Kidney (tissue), 13 donors: ENCODE measurements at regions not wholly inside any gene's neighbourhood (a gene's known extent, or its start where the extent isn't known, plus 50 kb on each side); places are given as distances from the start of the nearest gene placed in this dataset.
A peak's percentile ranks its signal among the peaks of the same experiment; 100 is the strongest.

ENCODE experiments used
- DNase-seq, 5 donors: peaks; one replicate each; pipeline ENCODE4 v3.0.0-alpha.2; 2013 to 2020
- FAIRE-seq: peaks from 2 replicates; lab custom pipeline; 2012; peaks lifted over from hg19 to GRCh38; lab: Jason Lieb, UNC
- H3K27ac ChIP-seq, 2 donors: one replicate each; pipeline ENCODE4 v1.7.0; 2013; ENCODE audit warnings: low read depth in 2 of 2, low read length in 2 of 2, inconsistent platforms in 1 of 2
- H3K27me3 ChIP-seq: one replicate; pipeline ENCODE4 v1.7.1; 2013; ENCODE audit warnings: low read length, inconsistent platforms; ENCODE audit not compliant: control insufficient read depth, insufficient read depth
- H3K36me3 ChIP-seq, 3 donors: one replicate each; pipeline versions ENCODE4 v1.7.0 to v1.7.1; 2013; ENCODE audit warnings: low read length in 3 of 3, control low read depth in 1 of 3, inconsistent platforms in 1 of 3; ENCODE audit not compliant: insufficient read depth in 3 of 3, control insufficient read depth in 2 of 3
- H3K4me1 ChIP-seq, 3 donors: one replicate each; pipeline versions ENCODE4 v1.7.0 to v1.7.1; 2013; ENCODE audit warnings: low read length in 3 of 3, inconsistent platforms in 1 of 3, low read depth in 1 of 3; ENCODE audit not compliant: control insufficient read depth in 2 of 3, insufficient read depth in 2 of 3
- H3K4me3 ChIP-seq, 3 donors: one replicate each; pipeline versions ENCODE4 v1.7.0 to v1.8.1; 2013; ENCODE audit warnings: low read length in 3 of 3, control low read depth in 1 of 3, inconsistent platforms in 1 of 3
- H3K9ac ChIP-seq, 3 donors: one replicate each; pipeline versions ENCODE4 v1.7.0 to v1.7.1; 2013; ENCODE audit warnings: low read length in 3 of 3, control low read depth in 1 of 3, inconsistent platforms in 1 of 3
- H3K9me3 ChIP-seq, 3 donors: one replicate each; pipeline versions ENCODE4 v1.7.0 to v1.7.1; 2013; ENCODE audit warnings: low read length in 3 of 3, control low read depth in 1 of 3, inconsistent platforms in 1 of 3; ENCODE audit not compliant: control insufficient read depth in 2 of 3, insufficient read depth in 1 of 3
- CTCF ChIP-seq: IDR thresholded peaks from 3 replicates; pipeline ENCODE4 v1.5.1; 2012; ENCODE audit warnings: mild to moderate bottlenecking, moderate library complexity, borderline replicate concordance; ENCODE audit not compliant: insufficient read depth; ENCODE audit errors: extremely low read depth
- intact Hi-C: fragments of 100-400 bp; cut with DNase I; formaldehyde crosslinking; loops from one replicate; pipeline ENCODE4 v1.11.1; 2022
- donor health status: control.
- donor health status: control.
- donor health status: control.
- donor health status: control.
- donor health status: control.
- donor health status: DM: yes; HTN: yes; CAD: no.
- donor health status: Normal renal cell carcinoma (clear cell type).

- no peaks in the 10 kb centered on the region for H3K9me3 ChIP-seq
- H3K4me3 ChIP-seq = no peak overlapping the region
- FAIRE-seq (no peak), DNase-seq (peak in 2 of 5 donors; percentile 9 to 60)
- H3K27ac ChIP-seq = no peak overlapping the region
- no peaks in the 10 kb centered on the region for H3K36me3 ChIP-seq
- H3K27me3 ChIP-seq = no peaks in the 10 kb centered on the region
- intact Hi-C loops = no loop called here
- no peak overlapping the region for H3K9ac ChIP-seq
- no peak for TF ChIP-seq CTCF
- H3K4me1 ChIP-seq = no peaks in the 10 kb centered on the region
Measured at GRCh38 chr4:104942990-104943743, 203.5 kb upstream of the TET2 start.

GRCh38 chr4:104944596-104944995 lies 202.1 kb upstream of the TET2 start:
- no peak overlapping the region for H3K9ac ChIP-seq
- H3K36me3 ChIP-seq = no peaks in the 10 kb centered on the region
- intact Hi-C loops = no loop called here
- no peak overlapping the region for H3K27ac ChIP-seq
- FAIRE-seq = no peak
- H3K9me3 ChIP-seq = no peaks in the 10 kb centered on the region
- no peak overlapping the region for H3K4me3 ChIP-seq
- no peak for DNase-seq
- TF ChIP-seq CTCF = no peak
- H3K4me1 ChIP-seq = no peaks in the 10 kb centered on the region
- H3K27me3 ChIP-seq = no peaks in the 10 kb centered on the region

DNA sequence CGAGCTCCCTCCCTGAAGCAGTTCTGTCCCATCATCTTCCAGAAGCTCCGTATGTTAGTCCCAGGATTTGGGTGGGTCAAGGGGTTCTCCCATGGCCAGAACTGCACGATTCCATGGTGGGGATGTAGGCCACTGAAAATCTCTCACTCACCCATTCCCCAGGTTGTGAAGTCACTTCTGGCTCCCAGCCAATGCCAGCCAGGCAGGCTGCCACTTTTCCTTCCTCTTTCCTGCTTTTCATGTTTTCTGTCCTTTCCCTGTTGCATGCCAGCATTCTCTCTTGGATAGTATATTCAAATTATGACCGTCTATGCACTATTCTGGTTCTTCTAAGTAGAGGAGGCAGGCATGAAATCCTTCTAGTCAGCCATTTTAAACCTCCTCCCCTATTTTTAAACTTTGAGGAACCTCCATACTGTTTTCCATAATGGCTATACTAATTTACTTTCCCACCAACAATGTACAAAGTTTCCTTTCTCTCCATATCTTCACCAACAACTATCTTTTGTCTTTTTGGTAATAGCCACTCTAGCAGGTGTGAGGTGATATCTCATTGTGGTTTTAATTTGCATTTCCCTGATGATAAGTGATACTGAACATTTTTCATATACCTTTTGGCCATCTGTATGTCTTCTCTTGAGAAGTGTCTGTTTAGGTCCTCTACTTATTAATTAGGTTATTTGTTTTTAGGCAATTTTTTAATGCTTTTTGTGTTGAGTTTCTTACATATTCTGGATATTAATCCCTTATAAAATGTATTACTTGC lies 182.1 kb upstream of the TET2 start:
- no peak overlapping the region for H3K4me3 ChIP-seq
- H3K9me3 ChIP-seq = no peaks in the 10 kb centered on the region
- no peaks in the 10 kb centered on the region for H3K36me3 ChIP-seq
- intact Hi-C loops = no loop called here
- DNase-seq (no peak), FAIRE-seq (no peak)
- H3K4me1 ChIP-seq = no peaks in the 10 kb centered on the region
- TF ChIP-seq CTCF = no peak
- H3K27me3 ChIP-seq = no peaks in the 10 kb centered on the region
- H3K27ac ChIP-seq = no peak overlapping the region
- H3K9ac ChIP-seq = no peak overlapping the region
